NK-92 treated with Interleukin-12 subunit alpha and Interleukin-12 subunit beta, amount 100 ng/mL, for 24 hours (cell line): ENCODE measurements at regions not wholly inside any gene's neighbourhood (a gene's known extent, or its start where the extent isn't known, plus 50 kb on each side); places are given as distances from the start of the nearest gene placed in this dataset.

ENCODE experiments used
- DNase-seq: peaks from one replicate; lab custom pipeline; 2025; lab: John Stamatoyannopoulos, UW

DNA sequence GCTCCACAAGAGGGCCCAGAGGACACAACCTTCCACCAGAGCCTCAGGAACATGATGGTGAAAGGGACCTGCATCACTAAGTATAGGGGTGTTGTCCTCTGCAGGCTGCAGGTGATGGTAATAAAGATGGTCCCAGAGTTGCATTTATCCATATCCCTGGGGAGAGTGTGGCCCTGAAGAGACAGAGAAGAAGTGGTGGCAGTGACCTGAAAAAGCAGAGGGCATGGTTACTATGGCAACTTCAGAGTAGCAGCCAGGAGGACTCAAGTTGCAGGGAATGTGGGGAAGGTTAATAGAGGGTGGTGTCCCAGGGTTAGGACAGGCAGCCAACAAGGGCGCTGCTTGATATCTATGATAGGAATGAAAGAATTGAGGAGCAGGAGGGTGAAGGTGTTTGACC is 57.1 kb downstream of the HLA-A start:
- DNase-seq: no peak

DNA sequence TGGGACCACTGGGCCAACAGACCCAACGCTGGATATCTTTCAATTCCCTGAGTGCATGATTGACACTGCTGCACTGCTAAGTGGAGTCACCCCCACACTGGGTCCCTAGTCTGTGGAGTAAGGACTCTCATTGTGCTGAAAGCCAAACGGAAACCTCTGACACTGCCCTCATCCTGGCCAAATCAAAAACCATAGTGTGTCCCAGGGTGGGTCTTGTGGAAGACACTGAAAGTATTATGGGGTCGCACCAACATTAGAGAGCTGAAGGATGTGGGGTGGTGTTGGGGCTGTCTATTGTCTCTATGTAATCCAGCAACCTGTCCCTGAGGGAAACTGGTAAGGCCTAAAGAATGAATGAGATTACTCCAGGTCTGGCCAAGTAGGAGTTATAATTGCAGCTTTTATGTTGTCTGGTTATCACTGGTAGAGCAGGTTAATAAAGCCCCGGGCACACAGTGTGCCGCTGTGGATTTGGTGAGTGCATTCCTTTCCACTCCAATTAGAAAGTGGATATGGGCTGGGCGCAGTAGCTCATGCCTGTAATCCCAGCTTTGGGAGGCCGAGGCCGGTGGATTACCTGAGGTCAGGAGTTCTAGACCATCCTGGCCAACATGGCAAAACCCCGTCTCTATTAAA is 57.9 kb downstream of the HLA-A start:
- DNase-seq: peak; percentile 23

- DNase-seq: no peak
Observed at GRCh38 chr6:30002871-30003270, 58.2 kb upstream of the POLR1H start.

GRCh38 chr6:30005482-30005881 is 55.6 kb upstream of the POLR1H start:
- no peak for DNase-seq

- no peak for DNase-seq
Observed at GRCh38 chr6:30006170-30007131, 54.6 kb upstream of the POLR1H start.

GRCh38 chr6:30007132-30007764 is 53.8 kb upstream of the POLR1H start:
- DNase-seq: no peak

GRCh38 chr6:30009113-30009512 is 52.0 kb upstream of the POLR1H start:
- DNase-seq: no peak
